ENCODE measurements at regions not wholly inside any gene's neighbourhood (a gene's known extent, or its start where the extent isn't known, plus 50 kb on each side); places are given as distances from the start of the nearest gene placed in this dataset.

DNA sequence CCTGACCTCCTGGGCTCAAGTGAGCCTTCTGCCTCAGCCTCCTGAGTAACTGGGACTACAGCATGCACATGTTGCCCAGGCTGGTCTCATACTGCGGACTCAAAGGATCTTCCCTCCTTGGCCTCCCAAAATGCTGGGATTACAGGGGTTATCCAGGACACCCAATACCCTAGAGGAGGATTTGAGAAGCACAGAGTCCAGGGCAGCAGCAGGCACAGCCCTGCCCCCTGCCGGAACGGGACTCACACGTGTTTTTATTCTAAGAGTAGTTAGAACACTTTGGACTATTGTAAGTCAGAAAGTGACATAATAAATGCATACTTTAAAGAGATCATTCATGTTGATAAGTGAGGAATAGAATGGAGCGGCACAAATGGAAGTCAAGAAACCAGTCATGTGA, 80.2 kb downstream of the C6orf118 start:
- DNase-seq = no peak

DNA sequence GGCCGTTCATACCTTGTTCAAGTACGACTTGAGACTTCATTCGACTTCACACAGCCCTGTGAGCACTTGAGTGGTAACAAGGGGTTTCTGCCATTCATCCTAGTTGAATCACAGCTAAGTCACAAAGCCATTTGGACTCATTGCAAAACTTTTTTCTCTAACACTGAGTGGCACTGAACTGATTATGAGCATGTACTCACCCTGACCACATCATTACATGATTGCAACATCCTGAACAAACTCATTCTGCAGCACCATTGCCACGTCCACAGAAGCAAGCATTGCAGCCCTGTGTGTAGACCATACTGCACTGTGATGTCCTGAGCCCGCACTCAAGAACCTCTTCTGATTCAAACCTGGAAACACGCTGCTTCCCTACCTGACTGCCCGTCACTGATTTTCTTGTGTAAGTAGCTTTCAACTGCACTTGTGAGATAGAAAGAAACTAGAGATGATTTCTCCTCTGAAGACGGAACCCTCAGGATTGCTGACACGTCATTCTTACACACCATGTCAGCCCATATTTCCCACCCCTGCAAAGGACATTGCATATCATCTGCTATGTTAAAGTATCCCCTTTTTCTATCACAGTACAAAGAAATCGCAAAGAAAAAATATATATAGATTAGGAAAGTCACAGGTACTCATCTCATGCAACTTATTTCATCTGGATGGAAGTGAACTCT, 81.6 kb downstream of the C6orf118 start:
- DNase-seq = no peak

DNA sequence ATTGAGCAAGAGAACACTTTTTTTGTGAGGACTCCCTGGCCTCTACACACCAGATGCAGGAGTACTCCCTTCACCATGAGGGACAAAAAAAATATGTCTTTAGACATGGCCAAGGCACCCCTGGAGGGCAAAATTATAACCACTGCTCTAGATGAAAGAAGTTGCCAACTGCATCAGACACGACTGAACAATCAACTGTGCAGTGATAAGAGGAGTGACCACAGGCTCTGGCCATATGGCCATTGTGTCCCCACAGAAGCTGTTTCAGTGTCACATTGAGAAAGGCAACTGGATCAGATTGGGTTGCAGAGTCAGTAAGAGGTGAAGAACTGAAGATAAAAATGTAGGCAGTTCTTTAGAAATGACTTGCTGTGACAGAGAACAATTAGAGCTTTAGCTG, 85.7 kb downstream of the C6orf118 start:
- DNase-seq = no peak

- no peak for DNase-seq
Measured at GRCh38 chr6:165223101-165223500, 86.3 kb downstream of the C6orf118 start.

DNA sequence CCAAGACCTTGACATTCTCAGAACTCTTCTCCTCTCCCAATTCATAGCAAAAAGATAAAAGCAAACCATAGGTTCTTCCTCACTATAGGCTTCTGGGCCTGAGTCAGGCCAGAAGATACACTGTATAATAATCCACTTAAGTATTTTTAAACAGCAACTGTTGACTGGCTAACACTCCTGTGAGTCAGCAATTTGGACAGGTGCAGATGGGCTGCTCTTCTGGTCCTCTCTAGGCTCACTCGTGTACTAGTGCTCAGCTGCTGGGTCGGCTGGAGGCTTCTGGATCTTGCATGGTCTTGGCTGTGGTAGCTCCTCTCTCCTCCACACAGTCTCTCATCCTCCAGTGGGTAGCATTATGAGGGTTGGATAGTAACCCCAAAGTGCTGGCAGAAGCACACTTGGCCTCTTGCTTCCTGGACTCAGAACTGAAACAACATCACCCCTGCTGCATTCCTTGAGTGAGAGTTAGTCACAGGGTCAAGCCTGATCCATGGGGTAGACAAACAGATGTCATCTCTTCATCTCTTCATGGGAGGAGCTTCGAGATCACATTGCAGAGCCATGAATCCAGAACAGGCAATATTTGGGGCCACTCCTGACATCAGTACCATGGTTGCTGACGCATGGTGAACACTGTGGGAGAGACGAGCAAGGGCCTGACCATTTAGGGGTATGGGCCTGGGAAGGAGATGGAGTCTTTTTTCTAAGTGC, 86.9 kb downstream of the C6orf118 start:
- DNase-seq = no peak

GRCh38 chr6:165220045-165220444, 89.4 kb downstream of the C6orf118 start:
- DNase-seq = no peak

- DNase-seq = no peak
Measured at GRCh38 chr6:165219629-165220028, 89.8 kb downstream of the C6orf118 start.

DNA sequence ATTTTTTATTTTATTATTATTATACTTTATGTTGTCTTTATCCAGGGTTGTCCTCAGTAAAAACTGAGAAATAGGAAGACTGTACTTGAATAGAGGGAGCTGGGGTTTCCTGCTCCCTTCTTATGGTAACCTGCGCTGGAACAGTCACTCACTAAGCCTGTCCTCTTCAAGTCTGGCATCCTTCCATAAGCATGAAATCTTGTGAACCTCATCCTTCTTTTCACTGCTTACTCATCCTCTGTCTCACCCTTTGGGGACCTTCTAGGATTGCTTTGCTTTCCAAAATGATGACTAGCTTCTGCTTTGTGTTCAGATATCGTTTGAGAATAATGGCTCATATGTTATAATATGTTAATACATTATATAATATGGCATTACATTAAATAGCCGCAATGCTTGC, 90.6 kb downstream of the C6orf118 start:
- no peak for DNase-seq

DNA sequence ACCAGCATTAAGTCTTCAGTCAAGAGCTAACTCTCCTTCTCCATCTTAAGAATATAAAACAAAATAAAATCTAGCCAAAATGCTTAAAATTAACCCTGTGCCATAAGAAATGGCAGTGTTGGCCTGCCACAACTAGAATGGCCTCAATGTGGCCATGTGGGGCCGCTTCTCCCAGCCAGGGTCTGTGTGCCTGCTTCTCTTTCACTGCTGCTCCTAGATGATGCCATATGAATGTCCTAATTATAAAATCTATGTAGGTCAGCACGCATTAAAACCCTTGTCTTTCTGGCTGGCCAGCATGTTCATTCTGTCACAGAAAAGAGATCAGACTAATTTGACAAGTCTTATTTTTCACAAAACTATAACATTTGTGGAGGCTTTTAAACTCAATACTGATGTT, 102.6 kb downstream of the C6orf118 start:
- DNase-seq = no peak

- no peak for DNase-seq
Measured at GRCh38 chr6:165205632-165206031, 103.8 kb downstream of the C6orf118 start.

DNA sequence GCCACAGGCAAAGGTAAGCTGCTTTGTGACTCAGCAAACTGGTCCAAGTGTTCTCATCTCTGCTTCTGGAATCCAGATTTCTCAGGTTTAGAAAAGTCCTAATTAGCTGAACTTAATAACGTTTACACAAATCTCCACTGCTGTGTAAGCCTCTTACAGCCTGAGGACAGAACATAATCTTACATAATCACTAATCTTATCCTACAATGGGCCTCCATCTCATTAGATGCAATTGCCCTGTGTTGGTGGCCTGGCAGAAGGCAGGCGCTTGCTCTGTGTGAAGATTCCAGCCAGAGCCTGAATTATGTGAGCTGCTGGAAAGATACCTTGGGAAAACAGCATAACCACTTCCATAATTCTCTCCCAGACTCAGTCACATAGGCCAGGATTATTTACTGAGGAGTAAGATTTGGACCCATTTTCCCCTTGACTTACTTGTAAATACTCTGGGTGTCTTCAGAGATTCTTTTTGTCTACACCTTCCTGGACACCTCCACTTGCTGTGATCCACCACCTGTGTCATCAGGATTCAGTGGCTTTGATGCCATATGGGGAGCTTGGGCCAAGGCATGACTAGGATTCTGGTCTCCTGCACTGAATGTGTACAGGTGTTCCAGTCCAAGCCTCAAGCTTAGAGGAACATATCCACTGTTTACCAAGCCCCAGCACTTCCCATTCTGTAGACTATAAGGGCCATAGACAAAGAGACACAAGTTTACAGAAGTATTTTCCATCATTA, 104.4 kb downstream of the C6orf118 start:
- DNase-seq = no peak

GRCh38 chr6:165200178-165200577, 109.2 kb downstream of the C6orf118 start:
- no peak for DNase-seq

GRCh38 chr6:165191461-165191860, 117.9 kb downstream of the C6orf118 start:
- DNase-seq = no peak

DNA sequence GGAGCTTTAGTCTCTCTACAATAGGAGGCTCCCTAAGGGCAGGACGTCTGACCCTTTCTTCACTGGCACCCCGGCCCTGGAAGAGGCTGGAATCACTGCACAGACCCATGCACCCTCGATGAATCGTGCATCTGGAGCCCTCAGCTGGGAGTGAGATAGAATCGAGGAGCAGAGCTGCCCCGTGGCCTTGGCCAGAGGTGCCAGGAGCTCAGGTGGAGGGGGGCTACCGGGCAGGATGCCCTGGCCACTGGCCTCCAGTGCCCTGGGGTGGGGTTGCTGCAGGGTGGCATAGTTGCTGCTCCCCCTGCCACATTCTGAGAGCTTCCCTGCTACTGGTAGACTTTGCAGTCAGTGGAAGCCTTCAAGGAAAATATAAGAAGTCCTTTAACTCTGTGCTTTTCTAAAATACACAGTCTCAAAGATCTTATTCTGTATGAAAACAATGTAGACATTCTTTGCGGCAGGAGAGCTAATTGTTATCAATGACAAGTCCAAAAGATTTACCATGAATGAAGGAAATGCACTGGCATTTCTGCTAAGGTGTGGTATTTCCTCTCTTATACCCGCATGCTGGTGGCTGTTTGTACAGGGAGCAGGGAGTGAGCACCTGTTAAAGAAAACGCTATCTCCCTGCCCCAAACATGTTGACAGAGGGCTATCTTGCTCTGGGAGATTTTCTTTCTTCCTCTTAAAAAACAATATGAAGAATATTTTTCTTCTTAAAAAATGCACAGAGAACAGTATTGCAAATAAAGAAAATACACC, 122.8 kb downstream of the C6orf118 start:
- no peak for DNase-seq

- no peak for DNase-seq
Measured at GRCh38 chr6:165186041-165186440, 123.4 kb downstream of the C6orf118 start.

DNA sequence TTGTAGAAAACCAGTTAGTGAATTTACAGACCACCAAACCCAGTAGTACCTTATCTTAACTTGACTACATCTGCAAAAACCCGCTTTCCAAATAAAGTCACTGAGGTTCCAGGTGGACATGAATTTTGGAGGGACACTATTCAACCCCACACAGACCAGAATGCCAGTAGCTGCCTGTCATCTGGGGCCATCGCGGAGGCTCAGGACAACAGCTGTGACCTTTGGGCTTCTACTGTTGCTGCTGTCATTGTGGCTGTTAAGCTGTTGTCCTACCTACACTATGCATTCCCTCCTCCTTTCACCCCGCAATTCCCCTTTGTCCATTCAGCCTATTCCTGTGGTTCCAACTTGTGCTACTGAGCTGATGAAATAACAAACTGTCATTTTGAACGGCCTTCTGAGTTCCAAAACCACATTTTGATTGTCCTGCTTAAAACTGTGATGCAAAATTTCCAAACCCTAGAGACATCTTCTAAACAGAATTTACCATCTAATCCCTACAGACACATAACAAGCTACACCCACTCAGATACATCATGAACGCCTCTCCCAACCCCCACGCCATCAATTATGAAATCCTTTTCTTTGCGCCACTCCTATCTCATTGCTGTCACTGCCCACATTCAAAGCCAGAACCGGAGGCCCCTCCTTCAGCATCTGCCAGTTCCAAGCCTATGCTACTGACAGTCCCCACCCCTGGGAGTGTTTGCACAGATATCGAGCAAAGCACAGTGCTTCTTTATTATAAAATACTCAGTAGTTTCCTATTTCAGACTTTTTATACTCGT, 125.0 kb downstream of the C6orf118 start:
- DNase-seq = peak in 45 of 56 donors; percentile 1 to 87 (median 48)

GRCh38 chr6:165183496-165184140, 125.8 kb downstream of the C6orf118 start:
- DNase-seq = peak in 1 of 56 donors; percentile 14

GRCh38 chr6:165183071-165183470, 126.3 kb downstream of the C6orf118 start:
- no peak for DNase-seq

DNA sequence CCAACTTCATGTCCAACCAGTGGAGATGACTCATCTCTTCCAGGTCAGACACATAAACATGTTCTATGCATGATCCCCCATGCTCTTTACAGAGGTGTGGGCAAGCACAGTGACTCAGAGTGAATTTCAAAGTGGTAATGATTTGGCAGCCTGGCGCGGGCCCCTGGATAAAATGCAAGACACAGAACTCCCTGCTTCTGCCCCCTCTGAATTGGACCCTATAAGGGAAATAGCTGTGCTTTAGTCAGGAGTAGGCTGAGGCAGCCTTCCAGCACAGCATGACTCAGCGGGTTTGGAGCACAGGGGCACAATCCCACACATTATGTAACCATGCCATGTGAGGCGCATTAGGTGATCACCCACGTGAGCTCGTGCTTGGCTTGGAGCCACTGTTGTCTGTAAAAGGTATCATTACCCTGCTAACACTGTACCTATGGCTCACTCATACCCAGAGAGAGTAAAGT, 127.4 kb downstream of the C6orf118 start:
- peak in 34 of 56 donors; percentile 8 to 82 (median 44) for DNase-seq

- no peak for DNase-seq
Measured at GRCh38 chr6:165178056-165178455, 131.3 kb downstream of the C6orf118 start.

Measured in nucleus accumbens (tissue), 56 donors.